ENCODE measurements at regions not wholly inside any gene's neighbourhood (a gene's known extent, or its start where the extent isn't known, plus 50 kb on each side); places are given as distances from the start of the nearest gene placed in this dataset.

- dilution Hi-C loops (cut with HindIII; ENCODE audit: low sequenced_read_pairs, unreplicated experiment): no loop called here
- peak; percentile 83 for ATAC-seq (ENCODE audit: low read depth)
Measured at GRCh38 chr5:145347026-145347616, 488.0 kb downstream of the PRELID2 start.

More at GRCh38 chr5:145347026-145347616, 488.0 kb downstream of the PRELID2 start:
- no peaks in the 10 kb centered on the region for H3K9me3 ChIP-seq (ENCODE audit: control insufficient read depth, insufficient read depth, low read length)
- peak overlapping the region; percentile 46; the same call in 1 of the 2 replicates for H4K91ac ChIP-seq (ENCODE audit: insufficient read depth, low read depth, low read length)
- ChIA-PET POLR2A (ENCODE audit: unreplicated experiment) (no interaction called here), CTCF (interaction anchor here (0.6 to 1.8 kb wide), 11 partner anchors 8 to 1143 kb away, joined by 3 to 9 read pairs (median 3); no protein-coding TSS in a partner anchor)
- no peak overlapping the region for H2AFZ ChIP-seq (replicated peaks; ENCODE audit: low read length, poor library complexity)
- H2AK5ac ChIP-seq (ENCODE audit: low read depth, low read length): no peak overlapping the region
- no peak overlapping the region for H3K9ac ChIP-seq (ENCODE audit: low read depth, low read length)
- no peaks in the 10 kb centered on the region for H3K9me1 ChIP-seq (ENCODE audit: insufficient read depth, low read length)
- in situ Hi-C loops (cut with MboI; ENCODE audit: low sequenced_read_pairs): loop anchor here (25.0 kb wide), 1 partner anchor 1135 kb away; no protein-coding TSS in a partner anchor
- peak overlapping the region; percentile 17; the same call in 1 of the 2 replicates for H3K4me2 ChIP-seq (ENCODE audit: low read depth, low read length)
- peak overlapping the region; percentile 57; the same call in 1 of the 2 replicates for H3K18ac ChIP-seq (ENCODE audit: low read depth, low read length)
- no peaks in the 10 kb centered on the region for H3K36me3 ChIP-seq (ENCODE audit: control insufficient read depth, insufficient read depth, low read length)
- H4K20me1 ChIP-seq (ENCODE audit: insufficient read depth, low read length): no peaks in the 10 kb centered on the region
- H2BK15ac ChIP-seq (ENCODE audit: low read depth, low read length): peak overlapping the region; percentile 0; the same call in 1 of the 3 replicates
- H2BK5ac ChIP-seq (ENCODE audit: low read depth, low read length, poor library complexity, severe bottlenecking): peak overlapping the region; percentile 73
- H3K23ac ChIP-seq (ENCODE audit: low read depth, low read length): 0 out of 2 replicates have a peak overlapping the region, but pooled peaks have one; percentile 57
- no peak overlapping the region for H3K56ac ChIP-seq (ENCODE audit: extremely low read depth, insufficient read depth, low read length)
- DNase-seq: peak; percentile 72
- H3K14ac ChIP-seq (replicated peaks; ENCODE audit: low read depth, low read length): no peak overlapping the region; the same call in 1 of the 2 replicates
- WGBS, 2 experiments (ENCODE audit: extremely low coverage in 2 of 2, insufficient read length in 1 of 2): no CpG with 5 or more reads among the region's 4 CpGs
- H4K8ac ChIP-seq (ENCODE audit: low read depth in 2 of 2, low read length in 2 of 2): peak overlapping the region in 1 of 2 experiments; percentile 71; a peak in 2 of 4 replicates
- no peaks in the 10 kb centered on the region for H3K27me3 ChIP-seq (ENCODE audit: control insufficient read depth, insufficient read depth, low read length)
- no TSS peak for BruUV-seq (replicated peaks)
- intact Hi-C loops (cut with micrococcal nuclease): loop anchor here (1.0 to 10.0 kb wide), 6 partner anchors 370 to 1142 kb away; no protein-coding TSS in a partner anchor
- peak overlapping the region; percentile 30; the same call in 1 of the 2 replicates for H3K4ac ChIP-seq (ENCODE audit: low read depth, low read length)
- H3K79me1 ChIP-seq (ENCODE audit: low read depth in 1 of 2, low read length in 2 of 2): no peaks in the 10 kb centered on the region
- TF ChIP-seq ELK1 (IDR thresholded peaks at IDR 0.05; ENCODE audit: borderline replicate concordance, low read depth, low read length) (no peak), NFE2L2 (IDR thresholded peaks at IDR 0.05; ENCODE audit: low read depth, low read length) (no peak), FOS (IDR thresholded peaks at IDR 0.05; ENCODE audit: low read depth, low read length) (no peak), SMC3 (IDR thresholded peaks at IDR 0.05; ENCODE audit: low read depth, low read length) (peak; percentile 47), CTCF (conservative IDR thresholded peaks at IDR 0.05; ENCODE audit: low read depth, low read length) (peak; percentile 67), RAD21 (IDR thresholded peaks at IDR 0.05; ENCODE audit: low read length) (peak; percentile 71)
- TF ChIP-seq, protein P1, sequence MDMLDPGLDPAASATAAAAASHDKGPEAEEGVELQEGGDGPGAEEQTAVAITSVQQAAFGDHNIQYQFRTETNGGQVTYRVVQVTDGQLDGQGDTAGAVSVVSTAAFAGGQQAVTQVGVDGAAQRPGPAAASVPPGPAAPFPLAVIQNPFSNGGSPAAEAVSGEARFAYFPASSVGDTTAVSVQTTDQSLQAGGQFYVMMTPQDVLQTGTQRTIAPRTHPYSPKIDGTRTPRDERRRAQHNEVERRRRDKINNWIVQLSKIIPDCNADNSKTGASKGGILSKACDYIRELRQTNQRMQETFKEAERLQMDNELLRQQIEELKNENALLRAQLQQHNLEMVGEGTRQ (IDR thresholded peaks at IDR 0.05; ENCODE audit: low read depth, low read length): peak; percentile 27; the same call in 1 of the 2 replicates
- peaks cover 13% of the 10 kb centered on the region for H3K4me1 ChIP-seq (ENCODE audit: control insufficient read depth, insufficient read depth, low read length)
- H4K5ac ChIP-seq (ENCODE audit: low read depth, low read length): peak overlapping the region; percentile 70; the same call in 1 of the 2 replicates
- H2BK20ac ChIP-seq (ENCODE audit: low read depth, low read length): peak overlapping the region; percentile 78
- no peak overlapping the region for H3K4me3 ChIP-seq (ENCODE audit: insufficient read depth, low read depth, low read length)
- no peak overlapping the region for H3K27ac ChIP-seq (ENCODE audit: insufficient read depth, low read length)
- no peak overlapping the region for H2AK9ac ChIP-seq (replicated peaks; ENCODE audit: low read depth, low read length, poor library complexity)
- H2BK120ac ChIP-seq (ENCODE audit: low read depth, low read length): peak overlapping the region; percentile 63

Measured in IMR-90 (cell line).